GM06990 (cell line): ENCODE measurements at regions not wholly inside any gene's neighbourhood (a gene's known extent, or its start where the extent isn't known, plus 50 kb on each side); places are given as distances from the start of the nearest gene placed in this dataset.
"Not testable (repeated sequence)": the region's sequence is repeated elsewhere in the genome, so short reads cannot be mapped to it uniquely, and the experiment has no call there.

Source experiments
- DNase-seq: peaks from one replicate; pipeline ENCODE4 v3.0.0-alpha.2; 2011; ENCODE audit not compliant: insufficient read length; ENCODE audit errors: extremely low read depth
- H3K27me3 ChIP-seq: replicated peaks from 2 replicates; pipeline ENCODE4 v1.6.0; 2011; ENCODE audit warnings: low read length; ENCODE audit not compliant: control insufficient read depth, insufficient read depth
- H3K36me3 ChIP-seq: 2 replicates; pipeline ENCODE4 v1.5.1; 2011; ENCODE audit warnings: low read length; ENCODE audit not compliant: control insufficient read depth, insufficient read depth
- H3K4me3 ChIP-seq: replicated peaks from 2 replicates; pipeline ENCODE4 v1.5.1; 2011; ENCODE audit warnings: low read depth, mild to moderate bottlenecking, control low read depth, low read length
- TF ChIP-seq, protein P1 (sequence below): IDR thresholded peaks from 2 replicates; pipeline ENCODE4 v1.5.1; 2011; ENCODE audit warnings: low read length, control low read depth, mild to moderate bottlenecking, inconsistent platforms; ENCODE audit not compliant: insufficient read depth, poor library complexity, severe bottlenecking

DNA sequence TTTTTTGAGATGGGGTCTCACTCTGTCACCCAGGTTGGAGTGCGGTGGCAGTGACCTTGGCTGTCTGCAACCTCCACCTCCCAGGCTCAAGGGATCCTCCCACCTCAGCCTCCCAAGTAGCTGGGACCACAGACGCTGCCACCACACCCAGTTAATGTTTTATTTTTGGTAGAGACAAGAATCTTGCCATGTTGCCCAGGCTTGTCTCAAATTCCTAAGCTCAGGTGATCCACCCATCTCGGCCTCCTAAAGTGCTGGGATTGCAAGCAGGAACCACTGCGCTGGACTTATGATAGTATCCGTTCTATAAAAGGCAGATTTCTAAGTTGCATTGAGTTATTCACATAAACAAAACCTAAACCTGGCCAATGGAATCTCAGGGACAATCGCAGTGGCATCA, 321.1 kb upstream of the PRICKLE1 start:
- DNase-seq, result no peak
- Histone ChIP-seq H3K27me3 (no peaks in the 10 kb centered on the region), H3K36me3 (no peaks in the 10 kb centered on the region), H3K4me3 (no peak overlapping the region)
- TF ChIP-seq, protein P1, sequence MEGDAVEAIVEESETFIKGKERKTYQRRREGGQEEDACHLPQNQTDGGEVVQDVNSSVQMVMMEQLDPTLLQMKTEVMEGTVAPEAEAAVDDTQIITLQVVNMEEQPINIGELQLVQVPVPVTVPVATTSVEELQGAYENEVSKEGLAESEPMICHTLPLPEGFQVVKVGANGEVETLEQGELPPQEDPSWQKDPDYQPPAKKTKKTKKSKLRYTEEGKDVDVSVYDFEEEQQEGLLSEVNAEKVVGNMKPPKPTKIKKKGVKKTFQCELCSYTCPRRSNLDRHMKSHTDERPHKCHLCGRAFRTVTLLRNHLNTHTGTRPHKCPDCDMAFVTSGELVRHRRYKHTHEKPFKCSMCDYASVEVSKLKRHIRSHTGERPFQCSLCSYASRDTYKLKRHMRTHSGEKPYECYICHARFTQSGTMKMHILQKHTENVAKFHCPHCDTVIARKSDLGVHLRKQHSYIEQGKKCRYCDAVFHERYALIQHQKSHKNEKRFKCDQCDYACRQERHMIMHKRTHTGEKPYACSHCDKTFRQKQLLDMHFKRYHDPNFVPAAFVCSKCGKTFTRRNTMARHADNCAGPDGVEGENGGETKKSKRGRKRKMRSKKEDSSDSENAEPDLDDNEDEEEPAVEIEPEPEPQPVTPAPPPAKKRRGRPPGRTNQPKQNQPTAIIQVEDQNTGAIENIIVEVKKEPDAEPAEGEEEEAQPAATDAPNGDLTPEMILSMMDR, result no peak

DNA sequence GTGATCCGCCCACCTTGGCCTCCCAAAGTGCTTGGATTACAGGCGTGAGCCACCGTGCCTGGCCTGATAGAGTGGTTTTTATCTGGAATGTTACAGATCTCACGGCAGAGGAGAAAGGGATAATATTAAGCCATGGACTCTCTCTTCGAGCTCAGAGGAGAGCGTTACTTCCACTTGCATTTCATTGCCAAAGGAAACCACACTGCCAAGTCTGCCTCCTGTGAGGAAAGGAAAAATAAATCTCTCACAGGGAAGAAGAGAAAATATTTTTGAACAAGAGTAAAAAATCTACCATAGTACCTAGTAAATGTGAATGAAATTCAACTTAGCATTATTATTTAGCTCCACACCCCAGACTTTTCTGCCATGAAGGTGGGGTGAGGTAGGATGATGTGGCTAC, 319.2 kb upstream of the PRICKLE1 start:
- Histone ChIP-seq H3K4me3 (no peak overlapping the region), H3K36me3 (no peaks in the 10 kb centered on the region), H3K27me3 (no peaks in the 10 kb centered on the region)
- TF ChIP-seq, protein P1, result no peak
- no peak for DNase-seq

DNA sequence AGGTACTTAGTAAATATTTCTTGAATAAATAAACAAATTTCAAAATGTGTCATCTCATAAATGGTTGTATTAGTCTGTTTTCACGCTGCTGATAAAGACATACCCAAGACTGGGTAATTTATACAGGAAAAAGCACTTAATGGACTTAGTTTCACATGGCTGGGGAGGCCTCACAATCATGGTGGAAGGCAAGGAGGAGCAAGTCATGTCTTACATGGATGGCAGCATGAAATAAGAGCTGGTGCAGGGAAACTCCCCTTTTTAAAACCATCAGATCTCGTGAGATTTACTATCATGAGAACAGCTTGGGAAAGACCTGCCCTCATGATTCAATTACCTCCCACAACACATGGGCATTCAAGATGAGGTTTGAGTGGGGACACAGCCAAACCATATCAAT, 317.3 kb upstream of the PRICKLE1 start:
- H3K4me3 ChIP-seq, H3K27me3 ChIP-seq, DNase-seq: not testable (repeated sequence)

DNA sequence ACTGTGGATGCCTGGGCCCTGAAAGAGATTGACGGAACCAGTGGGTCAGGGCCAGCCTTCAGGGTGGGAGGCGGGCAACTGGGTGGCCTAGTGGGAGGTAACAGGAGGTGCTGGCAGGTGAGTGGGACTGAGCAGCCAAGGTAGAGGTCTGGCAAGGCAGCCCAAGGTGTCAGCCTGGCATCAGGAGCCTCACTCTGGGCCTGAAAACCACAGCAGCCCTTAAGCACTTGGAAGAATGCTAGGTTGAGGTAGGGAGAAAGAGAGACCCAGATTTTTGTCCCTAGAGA, 315.8 kb upstream of the PRICKLE1 start:
- TF ChIP-seq, protein P1, result no peak
- H3K4me3 ChIP-seq, result no peak overlapping the region
- H3K27me3 ChIP-seq, result no peaks in the 10 kb centered on the region
- H3K36me3 ChIP-seq, result no peaks in the 10 kb centered on the region
- DNase-seq, result no peak

More for the DNA sequence above, 317.3 kb upstream of the PRICKLE1 start:
- H3K36me3 ChIP-seq, result not testable (repeated sequence)

DNA sequence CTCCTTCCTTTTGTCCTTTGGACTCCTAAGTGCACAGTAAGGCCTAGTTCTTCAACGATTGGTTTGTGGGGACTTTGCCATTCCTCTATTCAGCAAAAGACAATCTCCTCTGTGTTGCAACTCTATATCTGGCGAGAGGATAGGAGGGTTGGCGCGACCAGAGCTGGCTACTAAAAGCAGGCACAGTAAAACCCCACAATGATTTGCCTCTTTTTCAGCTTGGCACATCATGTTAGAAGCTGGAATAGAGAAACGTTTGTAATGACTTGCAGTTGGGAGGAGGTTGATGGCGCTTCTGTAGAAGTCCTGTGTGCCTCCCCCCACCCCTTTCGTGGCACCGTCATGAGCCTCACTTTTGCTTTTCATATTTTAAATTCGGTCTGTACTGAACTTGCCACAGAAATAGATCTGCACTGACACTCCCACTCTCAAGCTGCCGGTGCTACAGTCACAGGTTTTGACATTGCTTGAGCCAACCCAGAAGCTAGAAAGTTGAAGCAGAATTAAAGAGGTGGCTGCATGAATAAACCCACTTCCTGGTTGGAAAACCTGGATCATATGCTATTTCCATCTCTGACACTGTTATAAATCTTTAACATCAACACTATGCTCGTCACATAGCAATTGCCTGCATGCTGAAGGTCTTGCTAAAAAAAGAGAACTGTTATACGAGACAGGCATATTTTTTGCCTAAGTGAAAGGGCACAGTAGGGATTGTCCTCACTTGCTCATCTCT, 315.3 kb upstream of the PRICKLE1 start:
- H3K4me3 ChIP-seq, result no peak overlapping the region
- no peak for DNase-seq
- no peaks in the 10 kb centered on the region for H3K36me3 ChIP-seq
- TF ChIP-seq, protein P1, result no peak
- H3K27me3 ChIP-seq, result no peaks in the 10 kb centered on the region

DNA sequence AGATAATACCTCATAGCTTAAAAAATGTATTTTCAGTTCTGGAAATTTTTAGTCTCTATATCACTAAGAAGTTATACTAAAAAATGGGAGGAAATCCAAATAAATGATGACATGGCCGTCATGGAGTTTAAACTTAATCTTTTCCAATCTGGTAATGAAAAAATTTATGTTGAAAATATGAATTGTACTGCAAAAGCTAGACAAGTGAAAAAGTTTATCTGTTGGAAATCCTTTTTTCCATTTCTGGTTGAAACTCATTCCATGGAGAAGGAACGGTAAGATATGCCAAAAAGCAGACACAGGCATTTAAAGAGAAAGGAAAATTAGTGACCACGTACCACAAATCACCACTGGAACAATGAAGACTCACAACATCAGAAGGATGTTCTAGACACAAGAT, 314.2 kb upstream of the PRICKLE1 start:
- no peak for DNase-seq
- TF ChIP-seq, protein P1, result no peak
- H3K27me3 ChIP-seq, result no peaks in the 10 kb centered on the region

More for the DNA sequence above, 314.2 kb upstream of the PRICKLE1 start:
- Histone ChIP-seq H3K4me3 (no peak overlapping the region), H3K36me3 (no peaks in the 10 kb centered on the region)
